ENCODE measurements at regions not wholly inside any gene's neighbourhood (a gene's known extent, or its start where the extent isn't known, plus 50 kb on each side); places are given as distances from the start of the nearest gene placed in this dataset.

GRCh38 chr9:89712283-89712682 is 107.5 kb downstream of the GADD45G start:
- TF ChIP-seq CTCF (IDR thresholded peaks at IDR 0.05; ENCODE audit: insufficient read depth, low read depth, low read length, missing control alignments), result no peak
- no peak overlapping the region for H3K4me3 ChIP-seq (ENCODE audit: low read depth, low read length)
- no peak for DNase-seq (ENCODE audit: low read depth)

- H3K4me3 ChIP-seq (ENCODE audit: low read depth, low read length), result no peak overlapping the region
- TF ChIP-seq CTCF (IDR thresholded peaks at IDR 0.05; ENCODE audit: insufficient read depth, low read depth, low read length, missing control alignments), result no peak
- no peak for DNase-seq (ENCODE audit: low read depth)
These were observed 109.5 kb downstream of the GADD45G start for GRCh38 chr9:89714321-89714720.

GRCh38 chr9:89715318-89715858 is 110.6 kb downstream of the GADD45G start:
- no peak for TF ChIP-seq CTCF (IDR thresholded peaks at IDR 0.05; ENCODE audit: insufficient read depth, low read depth, low read length, missing control alignments)
- H3K4me3 ChIP-seq (ENCODE audit: low read depth, low read length), result no peak overlapping the region
- DNase-seq (ENCODE audit: low read depth), result no peak

GRCh38 chr9:89715881-89716280 is 111.1 kb downstream of the GADD45G start:
- TF ChIP-seq CTCF (IDR thresholded peaks at IDR 0.05; ENCODE audit: insufficient read depth, low read depth, low read length, missing control alignments), result no peak
- no peak overlapping the region for H3K4me3 ChIP-seq (ENCODE audit: low read depth, low read length)
- DNase-seq (ENCODE audit: low read depth), result no peak

GRCh38 chr9:89716559-89716958 is 111.7 kb downstream of the GADD45G start:
- no peak for TF ChIP-seq CTCF (IDR thresholded peaks at IDR 0.05; ENCODE audit: insufficient read depth, low read depth, low read length, missing control alignments)
- peak; percentile 15 for DNase-seq (ENCODE audit: low read depth)
- no peak overlapping the region for H3K4me3 ChIP-seq (ENCODE audit: low read depth, low read length)

GRCh38 chr9:89718176-89718575 is 113.4 kb downstream of the GADD45G start:
- no peak for TF ChIP-seq CTCF (IDR thresholded peaks at IDR 0.05; ENCODE audit: insufficient read depth, low read depth, low read length, missing control alignments)
- no peak for DNase-seq (ENCODE audit: low read depth)
- H3K4me3 ChIP-seq (ENCODE audit: low read depth, low read length), result no peak overlapping the region

- DNase-seq (ENCODE audit: low read depth), result no peak
- H3K4me3 ChIP-seq (ENCODE audit: low read depth, low read length), result no peak overlapping the region
- TF ChIP-seq CTCF (IDR thresholded peaks at IDR 0.05; ENCODE audit: insufficient read depth, low read depth, low read length, missing control alignments), result no peak
These were observed 113.8 kb downstream of the GADD45G start for GRCh38 chr9:89718651-89719050.

Data from GM12865 (cell line).